ENCODE measurements at regions not wholly inside any gene's neighbourhood (a gene's known extent, or its start where the extent isn't known, plus 50 kb on each side); places are given as distances from the start of the nearest gene placed in this dataset.

DNA sequence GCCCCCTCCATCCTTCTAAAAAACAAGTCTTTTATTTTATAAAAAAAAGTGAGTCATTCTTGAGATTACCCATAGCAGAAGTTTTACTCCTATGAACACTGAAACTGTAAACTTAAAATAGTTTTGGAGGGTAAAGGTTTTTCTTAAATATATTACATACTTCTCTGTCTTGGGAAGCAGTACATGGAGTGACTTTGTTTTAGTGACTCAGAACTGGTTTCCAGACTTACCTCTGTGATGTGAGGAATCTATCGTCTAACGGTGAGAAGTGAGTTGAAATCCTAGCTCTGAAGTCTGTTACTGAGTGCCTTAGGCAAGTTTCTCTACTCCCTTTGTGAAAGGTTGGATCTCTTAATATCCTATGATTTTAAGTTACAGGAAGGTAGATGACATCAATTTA lies 176.3 kb upstream of the POU3F1 start:
- ChIA-PET POLR2A (no interaction called here), CTCF (no interaction called here)

DNA sequence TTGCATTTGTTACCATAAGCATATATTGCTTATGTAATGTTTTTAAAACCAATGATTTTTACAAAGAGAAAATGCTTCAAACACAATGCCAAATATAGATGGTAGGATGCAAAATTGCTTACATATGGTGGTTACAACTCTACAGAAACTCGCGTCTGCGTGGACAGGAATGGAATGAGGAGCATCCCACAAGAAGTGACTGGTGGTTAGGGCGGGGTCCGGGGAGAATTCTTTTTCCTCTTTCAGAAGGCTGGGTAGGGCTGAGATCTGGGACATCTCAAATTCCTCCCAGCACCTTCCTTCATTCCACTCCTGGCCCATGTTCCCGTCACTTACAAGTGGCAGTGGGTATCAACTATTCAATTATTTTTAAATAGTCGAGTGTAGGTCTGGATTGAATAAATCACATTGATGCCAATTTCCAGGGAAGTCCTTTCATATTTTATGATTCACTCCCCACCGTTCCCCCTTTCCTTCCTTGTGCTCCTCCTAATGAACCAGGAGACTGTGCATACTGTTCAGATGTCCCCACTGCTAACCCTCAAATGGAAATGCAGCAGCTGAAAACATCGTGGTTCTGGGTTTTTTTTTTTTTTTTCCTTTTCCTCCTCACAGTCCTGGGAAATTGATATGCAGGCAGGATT lies 174.5 kb upstream of the POU3F1 start:
- POLR2A ChIA-PET: no interaction called here
- CTCF ChIA-PET: no interaction called here

DNA sequence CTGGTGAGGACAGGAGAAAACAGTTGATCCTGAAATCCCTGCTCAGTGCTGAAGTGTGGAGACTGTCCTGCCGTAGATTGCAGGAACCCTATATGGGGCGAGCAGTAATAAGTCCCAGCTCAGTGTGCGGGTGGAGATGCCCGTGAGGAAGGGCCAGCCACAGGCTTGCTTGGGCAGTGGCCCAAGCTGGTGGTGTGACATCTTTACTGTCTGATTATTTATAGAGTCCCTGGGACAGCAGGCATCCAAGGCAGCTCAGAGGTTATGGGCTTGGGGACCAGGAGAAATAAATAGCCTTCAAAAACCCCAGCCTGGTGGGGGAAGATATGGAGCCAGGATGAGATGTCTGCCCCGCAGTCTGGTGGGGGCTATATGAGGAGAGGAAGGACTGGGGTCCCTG lies 170.7 kb upstream of the POU3F1 start:
- CTCF ChIA-PET: no interaction called here

DNA sequence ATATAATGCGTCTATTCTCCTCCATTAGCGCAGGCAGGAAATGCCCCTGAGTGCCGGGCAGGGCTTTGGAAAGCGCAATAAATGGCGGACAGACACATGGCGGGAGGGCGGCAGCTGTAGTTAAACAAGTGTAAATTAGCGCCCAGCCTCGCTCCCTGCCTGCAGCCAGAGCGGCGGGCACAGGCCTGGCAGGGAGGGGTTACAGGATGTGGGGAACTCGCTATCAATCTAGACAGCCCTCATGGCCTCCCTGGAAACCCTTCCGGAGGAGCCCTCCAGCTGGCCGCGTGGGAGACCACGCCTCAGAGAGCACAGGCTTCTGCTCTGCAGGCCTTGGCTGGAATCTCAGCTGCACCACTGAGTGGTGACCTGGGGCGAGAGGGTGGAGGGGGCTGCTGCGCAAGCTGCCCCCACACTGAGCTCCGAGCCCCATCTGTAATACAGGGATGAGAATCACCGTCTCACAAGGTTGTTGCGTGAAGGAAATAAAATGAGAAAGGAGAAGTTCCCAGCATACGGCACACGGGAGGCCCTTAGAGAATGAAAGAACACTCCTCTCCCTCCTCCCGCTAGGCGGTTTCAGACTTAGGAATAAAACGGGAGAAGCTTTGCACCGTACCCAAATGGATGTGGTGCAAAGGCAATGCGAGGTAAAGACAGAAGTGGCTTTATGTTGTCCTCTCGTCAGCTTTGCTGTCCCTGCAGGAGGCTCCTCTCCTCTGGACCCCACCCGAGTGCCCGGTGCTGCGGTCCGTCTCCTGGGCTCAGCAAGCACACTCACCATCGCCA lies 167.2 kb upstream of the POU3F1 start:
- CTCF ChIA-PET: interaction anchor here (0.9 kb wide), 1 partner anchor 187 kb away, joined by 3 read pairs; no protein-coding TSS in a partner anchor
- POLR2A ChIA-PET: no interaction called here

More for the DNA sequence above, 170.7 kb upstream of the POU3F1 start:
- POLR2A ChIA-PET: no interaction called here

DNA sequence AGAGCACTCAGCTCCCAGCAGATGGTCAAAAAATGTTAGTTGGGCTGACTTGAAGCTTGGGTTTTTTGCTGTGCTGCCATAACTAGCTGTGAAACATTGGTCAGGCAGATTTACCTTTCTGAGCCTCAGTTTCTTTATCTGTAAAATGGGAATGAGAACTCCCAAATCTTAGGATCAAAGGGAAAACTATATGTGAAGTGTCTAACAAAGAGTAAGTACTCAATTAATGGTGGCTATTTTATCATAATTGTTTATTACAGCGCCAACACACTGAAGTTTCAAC lies 164.2 kb upstream of the POU3F1 start:
- CTCF ChIA-PET: no interaction called here
- POLR2A ChIA-PET: no interaction called here

DNA sequence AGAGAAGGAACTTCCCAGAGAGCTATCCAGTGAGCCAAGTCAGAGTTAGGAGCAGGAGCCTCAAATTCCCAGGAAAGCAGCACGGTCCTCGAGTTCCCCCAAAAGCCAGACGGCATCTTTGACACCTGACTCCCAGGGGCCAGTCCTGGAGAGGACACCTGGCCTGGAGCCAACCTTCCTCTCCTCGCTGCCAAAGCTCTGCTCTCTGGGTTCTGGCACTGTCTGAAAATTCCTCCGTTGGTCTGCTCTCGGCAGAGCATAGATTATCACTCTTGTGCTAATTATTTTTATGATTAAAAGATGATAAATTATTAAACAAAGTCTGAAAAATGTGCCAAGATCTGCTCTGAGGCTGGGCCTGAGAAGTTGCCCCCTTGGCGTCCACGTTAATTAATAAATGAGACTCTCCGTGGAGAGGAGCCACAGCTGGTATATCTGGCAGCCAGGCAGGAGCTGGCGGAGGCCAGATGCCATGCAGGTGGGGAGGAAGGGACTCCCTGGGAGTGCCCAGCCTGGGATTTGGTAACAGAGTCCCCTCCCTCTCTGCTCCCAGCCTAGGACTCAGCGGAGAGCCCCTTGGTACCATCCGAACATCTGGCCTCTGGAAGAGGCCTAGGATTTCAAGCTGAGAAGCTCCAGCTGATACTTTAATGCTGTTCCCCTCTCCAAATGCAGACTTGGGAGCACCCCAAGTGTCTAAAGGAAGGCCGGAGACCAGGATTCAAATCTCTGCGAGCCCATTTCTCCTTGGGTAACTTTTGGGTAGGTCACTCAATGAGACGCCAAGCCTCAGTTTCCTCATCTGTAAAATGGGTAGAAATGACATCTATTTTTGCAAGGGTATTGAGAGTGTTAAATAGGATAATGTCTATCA lies 163.7 kb upstream of the POU3F1 start:
- ChIA-PET POLR2A (no interaction called here), CTCF (no interaction called here)

DNA sequence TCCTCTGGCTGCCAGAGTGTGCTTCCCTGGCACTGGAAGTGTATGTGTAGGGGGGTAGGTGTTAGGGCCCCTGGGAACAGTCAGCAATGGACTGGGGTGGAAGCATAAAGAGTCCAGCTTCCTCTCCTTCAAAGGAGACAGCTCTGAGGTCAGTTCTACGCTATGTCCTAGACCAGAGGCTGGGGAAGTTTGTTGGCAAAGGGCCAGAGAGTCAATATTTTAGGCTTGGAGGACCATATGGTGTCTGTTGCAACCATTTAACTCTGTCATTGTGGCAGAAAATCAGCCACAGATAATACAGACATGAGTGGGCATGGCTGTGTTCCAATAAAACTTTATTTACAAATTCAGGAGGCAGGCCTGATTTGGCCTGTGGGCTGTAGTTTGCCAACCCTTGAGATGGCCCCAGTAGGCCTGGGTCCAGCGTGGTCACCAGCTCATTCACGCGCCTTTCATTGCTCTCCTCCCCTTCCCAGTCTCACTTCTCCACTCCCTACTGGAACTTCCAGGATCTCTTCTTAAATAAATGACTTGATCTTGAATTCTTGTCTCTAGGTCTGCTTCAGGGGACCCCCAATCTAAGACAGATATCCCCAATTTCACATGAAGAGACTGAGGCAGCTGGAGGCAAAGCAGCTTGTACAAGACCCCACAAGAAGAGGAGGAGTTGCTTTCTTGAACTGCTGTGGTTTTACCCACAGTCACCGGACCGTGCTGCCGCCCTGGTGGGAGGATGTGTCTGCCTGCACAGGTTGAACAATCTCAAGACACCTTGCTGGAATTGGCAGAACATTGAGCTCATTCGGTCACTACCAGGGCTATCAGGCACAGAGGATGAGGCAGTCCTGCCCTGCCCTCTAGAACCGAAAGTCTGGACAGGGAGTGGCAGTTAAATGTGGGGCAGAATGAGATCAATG lies 162.4 kb upstream of the POU3F1 start:
- ChIA-PET CTCF (interaction anchor here (1.1 kb wide), 1 partner anchor 549 kb away, joined by 7 read pairs; no protein-coding TSS in a partner anchor), POLR2A (no interaction called here)

DNA sequence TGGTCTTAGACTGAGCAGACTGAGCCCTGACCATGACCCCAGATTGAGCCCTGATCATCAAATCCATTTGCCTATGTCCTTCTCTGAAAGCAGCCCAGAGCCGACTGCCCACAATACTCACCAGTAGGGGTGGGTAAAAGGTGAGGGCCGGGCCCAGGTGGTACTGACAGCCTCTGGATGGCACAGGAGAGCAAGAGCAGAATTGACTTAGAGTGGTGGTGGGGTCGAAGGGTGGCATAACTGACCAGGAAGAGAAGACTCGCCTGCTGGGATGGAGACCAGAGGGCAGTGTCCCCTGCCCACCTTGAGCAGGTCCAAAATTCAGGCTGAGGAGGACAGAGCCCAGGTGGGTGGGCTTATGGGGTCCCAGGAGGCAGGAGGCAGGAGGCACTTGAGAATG lies 161.3 kb upstream of the POU3F1 start:
- CTCF ChIA-PET: no interaction called here
- POLR2A ChIA-PET: no interaction called here

DNA sequence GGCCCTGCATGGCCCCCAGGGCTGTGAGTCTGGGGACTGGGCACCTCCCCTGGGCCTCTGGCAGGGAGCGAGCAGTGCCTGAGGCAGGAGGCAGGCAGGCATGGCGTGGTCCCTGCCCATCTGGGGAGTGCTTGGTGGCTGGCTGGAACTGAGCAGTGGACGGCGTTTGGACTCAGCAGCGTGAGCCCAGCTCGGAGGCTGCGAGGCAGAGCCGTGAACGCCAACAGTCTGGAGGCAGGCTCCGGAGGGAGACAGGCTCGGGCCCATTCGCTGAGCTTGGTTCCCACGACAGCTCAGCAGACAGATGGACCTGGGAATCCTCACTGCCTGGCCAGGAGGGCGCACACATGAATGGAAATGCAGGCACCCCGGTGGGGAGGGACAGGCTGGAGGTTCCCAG lies 160.7 kb upstream of the POU3F1 start:
- CTCF ChIA-PET: no interaction called here
- POLR2A ChIA-PET: no interaction called here

DNA sequence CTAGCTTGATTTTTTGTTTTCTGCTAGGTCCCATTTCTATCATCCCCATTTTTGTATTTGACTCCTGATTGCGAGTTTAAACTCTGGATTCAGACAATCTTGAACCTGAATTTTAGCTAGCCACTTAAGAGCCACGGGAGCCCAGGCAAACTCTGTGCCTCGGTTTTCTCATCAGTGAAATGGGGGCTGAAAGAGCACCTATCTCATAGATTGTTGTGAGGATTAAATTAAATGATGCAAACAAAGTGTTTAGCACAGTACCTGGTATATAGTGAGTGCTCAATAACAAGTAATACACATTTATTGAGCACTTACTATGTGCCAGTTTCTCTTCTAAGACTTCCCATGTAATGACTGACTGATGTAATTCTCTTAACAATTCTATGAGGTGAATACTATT lies 158.1 kb upstream of the POU3F1 start:
- CTCF ChIA-PET: no interaction called here

DNA sequence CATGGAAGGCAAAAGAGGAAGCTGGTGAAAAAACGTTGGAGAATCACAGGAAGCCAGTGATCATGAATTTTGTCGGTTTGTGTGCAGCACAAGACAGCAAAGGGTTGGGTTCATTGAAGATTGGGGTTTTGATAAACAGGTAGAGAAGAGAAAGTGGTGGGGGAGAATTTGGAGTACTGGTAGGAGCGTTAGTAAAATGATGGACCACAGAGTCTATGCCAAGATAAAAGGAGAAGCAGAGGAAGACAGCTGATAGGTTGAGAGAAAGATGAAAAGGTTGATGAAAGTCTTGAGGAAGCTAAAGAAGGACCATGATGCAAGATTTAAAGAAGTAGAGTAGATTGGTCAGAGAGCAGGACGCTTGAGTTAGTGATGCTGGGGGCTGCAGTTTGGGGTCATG lies 156.8 kb upstream of the POU3F1 start:
- CTCF ChIA-PET: no interaction called here
- POLR2A ChIA-PET: no interaction called here

More for the DNA sequence above, 158.1 kb upstream of the POU3F1 start:
- POLR2A ChIA-PET: no interaction called here

DNA sequence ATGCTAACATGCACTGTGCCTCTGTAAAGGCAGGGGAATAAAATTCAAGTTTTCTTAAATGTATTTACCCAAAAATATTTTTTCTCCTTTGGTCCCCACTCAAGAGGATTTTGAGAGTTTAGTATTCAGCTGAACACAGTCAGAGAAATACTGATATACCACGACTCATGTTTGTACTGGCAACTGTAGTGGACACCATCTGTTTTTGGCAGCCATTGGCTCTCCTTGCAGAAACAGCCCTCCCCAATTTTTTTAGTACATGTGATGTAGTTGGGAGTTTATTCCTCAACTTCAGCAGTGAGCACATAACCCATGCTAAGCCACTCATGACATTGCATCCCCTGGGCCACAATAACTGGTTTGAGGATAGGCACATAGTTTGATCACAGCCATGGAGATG lies 154.8 kb upstream of the POU3F1 start:
- ChIA-PET CTCF (no interaction called here), POLR2A (no interaction called here)

DNA sequence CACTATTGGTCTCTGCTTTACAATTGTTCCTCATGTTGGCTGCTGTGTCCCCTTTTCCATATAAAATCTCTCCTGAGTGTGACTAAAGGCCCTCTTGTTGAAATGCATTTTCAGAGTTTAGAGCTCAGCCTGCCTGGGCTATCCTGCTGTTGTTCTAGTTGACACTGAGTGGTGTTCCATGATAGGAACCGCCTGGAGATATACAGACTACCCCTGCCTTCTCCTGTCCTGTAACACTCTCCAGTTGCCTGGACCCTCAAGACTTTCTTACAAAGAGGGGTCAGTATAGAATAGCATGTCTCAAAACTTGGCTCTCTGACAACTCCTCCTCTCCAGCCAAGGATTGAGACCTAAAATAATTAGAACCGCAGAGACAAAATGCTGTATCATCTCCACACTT lies 152.0 kb upstream of the POU3F1 start:
- ChIA-PET POLR2A (no interaction called here), CTCF (no interaction called here)

DNA sequence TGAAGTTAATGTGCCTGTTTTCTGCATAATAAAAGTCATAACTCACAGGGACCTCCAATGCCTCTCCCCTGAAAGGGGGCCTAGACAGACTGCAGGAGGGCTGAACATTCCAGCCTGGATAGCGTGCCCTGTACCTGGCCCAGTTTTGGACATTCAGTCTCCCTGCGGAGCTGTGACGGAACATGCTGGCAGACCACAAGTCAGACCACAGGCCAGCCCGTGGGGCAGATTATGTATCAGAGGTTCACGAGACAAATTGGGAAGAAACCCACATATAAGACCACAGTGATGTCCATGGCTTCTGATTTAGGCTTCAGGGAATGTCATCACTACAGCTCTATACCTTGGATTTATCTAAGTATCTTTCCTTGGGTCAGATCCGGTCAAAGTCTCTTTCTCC lies 151.5 kb upstream of the POU3F1 start:
- POLR2A ChIA-PET: no interaction called here
- CTCF ChIA-PET: no interaction called here

DNA sequence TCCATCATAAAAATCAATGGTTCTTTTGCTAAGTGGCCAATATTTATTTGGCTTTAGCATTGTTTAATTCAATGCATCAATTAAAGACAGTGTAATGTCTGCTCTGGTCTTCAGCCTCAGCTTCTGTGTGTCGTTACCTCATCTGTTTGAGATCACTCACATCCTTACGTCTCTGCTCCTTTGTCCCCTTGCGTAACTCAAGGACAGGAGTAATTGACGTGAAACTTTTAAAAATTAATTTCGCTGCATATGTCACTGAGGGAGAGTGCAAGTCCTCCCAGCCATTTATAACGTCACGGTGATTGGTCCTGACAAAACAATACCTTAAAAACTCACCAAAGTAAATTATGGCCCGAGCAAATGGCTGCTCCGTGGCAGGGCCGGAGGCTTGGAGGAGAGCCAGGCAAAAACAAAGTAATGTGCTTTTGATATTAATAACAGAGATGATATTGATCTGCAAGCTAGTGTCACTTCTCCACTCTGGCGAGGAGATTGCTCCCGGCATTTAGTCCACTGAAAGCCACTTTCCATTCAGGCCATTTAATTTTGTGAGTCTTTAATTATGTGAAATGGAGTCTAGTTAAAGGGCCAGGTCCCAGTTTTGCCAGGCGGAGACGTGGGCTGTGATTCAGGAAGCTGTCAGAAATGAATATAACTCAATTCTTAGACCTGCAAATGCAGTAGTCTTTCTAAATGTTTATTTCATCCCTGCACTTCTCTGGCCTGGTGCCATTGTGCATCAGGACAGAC lies 150.9 kb upstream of the POU3F1 start:
- ChIA-PET CTCF (no interaction called here), POLR2A (no interaction called here)

DNA sequence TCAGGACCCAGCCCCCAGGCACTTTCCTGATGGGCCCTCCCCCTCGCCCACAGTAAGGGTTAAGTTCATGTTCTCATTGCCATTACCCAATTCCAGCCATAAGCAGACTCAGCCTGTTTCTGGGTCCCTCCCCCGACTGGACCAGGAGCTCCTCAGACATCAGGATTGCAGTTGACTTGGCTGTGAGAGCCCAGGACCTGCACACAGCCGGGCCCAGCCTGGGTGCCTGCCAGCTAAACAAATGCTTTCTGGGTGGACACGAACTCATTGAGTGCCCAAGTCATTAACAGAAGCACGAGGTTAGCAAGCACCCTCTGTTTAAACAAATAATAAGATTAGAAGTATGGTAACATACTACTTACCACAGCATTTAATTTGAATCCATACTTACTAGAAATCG lies 147.9 kb upstream of the POU3F1 start:
- CTCF ChIA-PET: no interaction called here
- POLR2A ChIA-PET: no interaction called here

DNA sequence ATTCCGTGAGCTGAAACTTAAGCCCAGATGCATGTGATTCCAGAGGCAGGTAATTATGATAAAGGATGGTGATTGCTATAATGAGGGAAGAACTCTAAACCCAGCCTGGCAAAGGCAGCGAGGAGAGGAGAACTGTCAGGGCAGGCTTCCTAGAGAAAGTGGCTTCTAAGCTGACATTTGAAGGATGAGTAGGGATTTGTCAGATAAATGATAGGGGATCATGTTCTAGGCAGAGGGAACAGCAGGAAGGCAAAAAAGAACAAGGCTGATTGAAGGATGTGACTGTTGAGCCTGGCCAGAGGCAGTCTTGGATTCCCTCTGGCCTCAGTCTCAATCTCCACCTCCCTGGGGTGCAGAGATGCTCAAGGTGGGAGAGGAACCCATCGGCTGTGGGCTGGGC lies 146.4 kb upstream of the POU3F1 start:
- ChIA-PET POLR2A (no interaction called here), CTCF (no interaction called here)

DNA sequence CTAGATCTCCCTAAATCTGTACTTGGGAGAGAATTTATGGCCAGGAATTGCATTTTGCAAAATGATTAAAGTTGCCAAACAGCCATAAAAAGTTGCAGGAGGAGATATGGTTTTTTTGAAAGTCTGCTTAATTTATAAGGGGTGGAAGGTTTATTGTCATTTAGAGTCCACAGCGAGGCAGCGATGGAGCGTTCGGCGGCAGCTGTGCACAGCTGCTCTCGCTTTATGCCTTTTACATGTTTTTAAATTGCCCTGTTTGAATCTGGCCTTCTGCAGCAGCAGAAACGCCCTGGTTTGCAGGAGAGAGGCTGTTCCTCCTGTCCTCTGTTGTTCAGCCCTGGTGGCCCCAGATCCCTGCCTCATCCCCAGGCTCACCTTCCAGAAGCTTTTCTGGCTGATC lies 144.9 kb upstream of the POU3F1 start:
- POLR2A ChIA-PET: no interaction called here
- CTCF ChIA-PET: no interaction called here

DNA sequence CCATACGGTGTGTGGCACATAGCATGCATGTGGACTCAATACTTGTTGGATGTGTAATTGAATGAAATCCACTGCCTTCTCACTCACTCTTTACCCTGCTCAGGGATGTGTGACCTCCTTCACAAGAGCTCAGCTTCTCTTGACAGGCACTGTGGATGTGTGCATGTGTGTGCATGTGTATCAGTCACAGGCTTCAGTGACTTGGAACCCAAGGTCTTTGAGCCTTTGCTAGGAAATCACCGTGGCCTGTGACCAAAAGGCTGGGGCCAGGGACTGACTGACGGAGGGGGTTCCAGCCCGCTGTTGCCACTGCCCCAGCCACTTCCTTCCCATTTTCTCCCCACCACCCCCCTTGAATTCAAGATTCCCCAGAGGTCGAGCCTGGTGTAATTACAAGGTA lies 144.4 kb upstream of the POU3F1 start:
- CTCF ChIA-PET: no interaction called here
- POLR2A ChIA-PET: no interaction called here

DNA sequence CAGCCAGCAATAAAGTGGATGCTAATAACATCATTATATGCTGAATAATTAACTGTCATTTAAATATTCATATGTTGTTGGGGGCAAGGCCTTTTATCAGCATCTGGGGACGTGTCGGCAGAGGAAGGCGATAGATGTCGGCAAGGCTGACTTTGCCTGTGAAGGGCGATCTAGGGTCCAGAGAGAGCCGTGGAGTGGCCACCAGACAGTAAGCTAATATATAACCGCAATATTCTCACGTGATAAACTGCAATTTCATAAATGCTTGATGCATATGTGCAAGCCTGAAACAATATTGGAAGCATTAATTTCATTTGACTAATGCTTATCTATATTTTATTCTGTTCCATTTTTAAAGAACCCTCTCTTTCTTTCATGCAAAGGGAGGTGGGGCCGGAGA lies 141.0 kb upstream of the POU3F1 start:
- ChIA-PET CTCF (no interaction called here), POLR2A (no interaction called here)
